ENCODE measurements at regions not wholly inside any gene's neighbourhood (a gene's known extent, or its start where the extent isn't known, plus 50 kb on each side); places are given as distances from the start of the nearest gene placed in this dataset.

DNA sequence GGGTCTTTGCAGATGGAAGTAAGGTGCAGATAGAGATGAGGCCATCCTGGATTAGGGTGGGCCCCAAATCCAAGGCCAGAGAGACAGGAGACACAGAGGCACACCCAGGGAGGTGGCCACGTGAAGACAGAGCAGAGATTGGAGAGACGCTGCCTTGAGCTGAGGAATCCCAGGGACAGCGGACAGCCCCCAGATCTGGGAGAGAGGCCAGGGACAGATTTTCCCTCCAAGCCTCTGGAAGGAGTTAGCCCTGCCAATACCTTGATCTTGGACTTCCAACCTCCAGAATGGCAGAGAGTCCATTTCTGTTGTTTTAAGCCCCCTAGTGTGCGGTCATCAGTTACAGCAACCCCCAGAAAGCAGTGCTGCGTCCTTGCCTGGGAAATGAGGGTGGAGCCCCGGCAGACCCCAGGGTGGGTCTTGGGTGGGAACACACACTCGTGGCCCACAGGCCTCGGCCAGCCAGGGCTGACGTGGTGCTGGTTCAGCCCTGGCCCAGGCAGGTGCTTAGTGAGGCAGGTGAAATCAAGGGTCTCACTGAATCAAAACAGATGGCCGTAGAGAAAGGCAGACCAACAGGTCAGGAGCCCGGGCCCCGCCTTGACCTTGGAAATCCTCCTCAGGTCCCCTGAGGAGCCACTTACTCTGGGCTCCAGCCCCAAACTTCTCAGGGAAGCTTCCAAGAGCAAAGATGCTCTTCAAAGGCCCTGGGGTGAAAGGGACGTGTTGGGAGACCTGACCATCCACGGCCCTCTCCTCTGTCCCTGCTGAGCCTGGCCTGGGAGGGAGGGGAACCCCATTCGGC, 169.3 kb downstream of the RBFOX3 start:
- no peak for DNase-seq

DNA sequence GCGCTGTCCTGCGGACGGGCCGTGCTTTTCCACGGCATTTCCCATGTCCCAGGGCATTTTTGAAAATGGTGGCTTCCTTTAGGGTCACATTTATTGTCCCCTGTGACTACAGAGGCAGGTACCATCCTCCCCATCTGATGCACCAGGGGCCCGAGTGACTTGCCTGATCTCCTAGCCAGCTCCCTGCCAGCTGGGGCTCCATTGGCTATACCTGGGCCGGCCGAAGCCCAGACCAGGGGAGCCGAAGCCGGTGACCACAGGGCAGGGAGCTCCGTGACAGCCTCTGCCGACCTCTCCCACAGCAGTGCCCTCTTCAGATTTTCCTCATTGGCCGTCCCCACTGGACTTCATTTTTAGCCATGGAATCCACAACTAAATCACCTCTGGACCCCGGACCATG, 170.6 kb downstream of the RBFOX3 start:
- no peak for DNase-seq

- no peak for DNase-seq
Observed at GRCh38 chr17:79439493-79439892, 171.4 kb downstream of the RBFOX3 start.

GRCh38 chr17:79438546-79439334, 172.1 kb downstream of the RBFOX3 start:
- DNase-seq = no peak

GRCh38 chr17:79438058-79438457, 172.8 kb downstream of the RBFOX3 start:
- DNase-seq = no peak

DNA sequence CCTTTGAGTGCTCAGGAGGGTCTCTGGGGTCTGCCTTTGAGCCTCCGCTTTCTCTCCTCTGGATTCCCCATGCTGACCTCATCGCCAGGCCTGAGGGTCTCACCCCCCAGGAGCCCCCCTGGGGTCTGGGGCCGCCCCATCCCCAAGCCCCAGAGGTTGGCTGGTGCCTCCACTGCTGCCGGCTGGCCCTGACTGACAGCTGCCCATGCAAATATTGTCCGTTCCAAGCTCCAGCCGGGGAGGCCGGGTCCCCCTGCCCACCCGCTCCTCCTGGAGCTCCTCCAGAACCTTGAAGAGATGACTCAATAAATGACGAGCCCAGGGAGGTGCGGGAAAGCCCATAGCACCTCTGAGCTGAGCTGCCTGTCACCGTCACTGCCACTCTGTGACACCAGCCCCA, 173.8 kb downstream of the RBFOX3 start:
- no peak for DNase-seq

DNA sequence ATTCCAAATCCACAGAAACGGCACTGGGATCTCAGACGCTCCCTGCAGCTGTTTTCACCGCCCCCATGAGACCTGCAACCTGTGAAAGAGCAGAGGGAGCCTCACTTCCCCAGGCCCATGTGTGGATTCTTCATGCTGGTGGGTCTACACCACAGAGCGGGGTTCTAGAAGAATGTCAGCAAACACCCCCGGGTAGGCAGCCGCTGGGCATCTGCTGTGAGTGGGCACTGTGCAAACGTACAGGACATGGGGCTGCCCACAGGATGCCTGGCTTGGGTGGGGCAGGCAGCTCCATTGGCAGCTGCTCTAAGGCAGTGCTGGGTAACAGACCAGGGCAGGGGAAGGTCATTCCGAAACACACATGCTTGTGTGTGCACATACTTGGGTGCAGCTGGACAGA, 174.9 kb downstream of the RBFOX3 start:
- DNase-seq = no peak

DNA sequence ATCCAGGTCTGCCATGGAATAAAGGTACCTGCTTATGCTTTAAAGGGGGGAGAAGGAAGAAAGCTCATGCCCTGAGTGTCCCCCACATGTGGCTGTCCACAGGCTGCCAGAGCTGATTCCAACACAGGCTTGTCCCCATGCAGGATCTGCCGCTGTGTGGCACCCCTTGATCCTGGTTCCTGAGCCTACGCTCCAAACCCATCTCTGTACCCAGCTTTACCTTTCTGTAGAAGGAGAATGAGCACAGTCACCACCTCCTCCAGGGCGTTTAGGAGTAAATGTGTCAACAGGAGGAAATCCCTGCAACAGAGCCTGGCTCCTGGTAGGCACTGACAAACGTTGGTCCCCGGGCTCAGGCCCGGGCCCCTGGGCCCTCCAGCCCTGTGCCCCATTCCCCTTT, 175.6 kb downstream of the RBFOX3 start:
- no peak for DNase-seq

DNA sequence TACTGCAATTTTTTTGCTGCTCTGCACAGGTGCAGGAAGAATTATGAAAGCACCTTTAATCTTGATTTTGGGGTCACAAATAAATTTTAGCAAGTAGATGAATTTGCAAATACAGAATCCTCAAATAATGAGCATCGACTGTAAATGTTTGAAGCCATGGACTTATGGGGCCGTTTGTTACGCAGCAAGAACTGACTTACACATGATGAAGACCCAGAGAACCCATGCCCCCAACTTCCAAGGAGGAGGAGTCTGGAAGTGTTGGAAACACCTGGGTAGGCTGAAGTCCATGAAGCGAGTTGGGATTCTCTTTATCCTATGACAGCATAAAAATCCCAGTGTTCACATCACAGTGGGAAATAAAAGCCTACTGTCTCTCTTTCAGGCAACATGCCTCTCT, 176.6 kb downstream of the RBFOX3 start:
- DNase-seq = no peak

DNA sequence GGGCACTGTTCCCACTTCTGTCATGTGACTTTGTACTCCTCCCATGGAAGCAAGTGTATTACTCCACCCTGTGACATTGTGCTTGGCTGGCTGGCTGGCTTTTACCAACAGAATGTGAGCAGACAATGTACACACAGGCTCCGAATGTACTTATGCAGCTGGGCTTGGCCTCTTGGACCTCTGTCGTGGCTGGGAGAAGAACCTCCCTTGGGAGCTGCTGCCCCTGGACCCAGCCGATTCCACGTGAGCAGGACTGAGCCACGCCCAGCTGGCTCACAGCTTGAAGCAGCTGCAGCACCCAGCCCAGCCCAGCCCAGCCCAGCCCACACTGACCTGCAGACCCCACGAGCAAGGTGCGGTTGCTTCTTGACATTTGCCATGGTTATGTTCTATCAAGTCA, 177.5 kb downstream of the RBFOX3 start:
- no peak for DNase-seq

DNA sequence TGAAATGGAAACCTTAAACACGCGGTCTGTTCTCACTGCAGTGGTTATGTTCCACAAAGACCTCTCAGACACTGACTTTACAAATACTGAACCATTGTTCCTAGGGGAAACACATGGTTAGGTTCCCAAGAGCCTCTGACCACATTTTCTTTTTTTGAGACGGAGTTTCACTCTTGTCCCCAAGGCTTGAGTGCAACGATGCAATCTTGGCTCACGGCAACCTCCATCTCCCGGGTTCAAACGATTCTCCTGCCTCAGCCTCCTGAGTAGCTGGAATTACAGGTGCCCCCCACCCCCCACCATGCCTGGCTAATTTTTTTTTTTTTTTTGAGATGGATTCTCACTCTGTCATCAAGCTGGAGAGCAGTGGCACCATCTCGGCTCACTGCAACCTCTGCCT, 179.7 kb downstream of the RBFOX3 start:
- no peak for DNase-seq

DNA sequence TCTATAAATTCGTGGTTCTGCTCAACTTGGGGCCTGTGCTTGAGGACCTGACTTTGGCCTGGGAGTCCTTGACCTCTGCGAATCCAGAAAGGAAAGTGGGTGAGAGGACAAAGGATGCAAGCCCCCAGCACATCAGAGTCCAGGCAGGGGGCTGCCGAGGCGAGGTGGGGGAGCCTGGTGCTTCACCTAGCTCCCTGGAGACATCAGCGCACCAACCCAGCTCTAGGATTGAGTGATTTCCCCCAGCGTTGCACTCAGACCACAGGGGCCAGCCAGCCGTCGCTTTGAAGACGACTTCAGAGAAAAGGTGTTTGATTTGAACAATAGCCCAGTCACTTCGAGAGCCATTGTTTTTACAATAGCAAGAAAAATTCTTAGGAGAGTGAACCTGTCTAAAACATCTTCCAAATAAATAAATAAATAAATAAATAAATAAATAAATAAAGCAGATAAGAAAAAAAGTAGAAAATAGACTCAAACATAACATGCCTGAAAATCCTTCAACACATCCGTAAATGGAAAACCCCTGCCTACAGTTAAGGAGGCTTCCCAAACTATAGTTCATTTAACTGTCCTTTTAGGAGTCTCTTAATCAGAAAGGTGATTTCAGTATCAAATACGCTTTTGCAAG, 180.9 kb downstream of the RBFOX3 start:
- no peak for DNase-seq

- no peak for DNase-seq
Observed at GRCh38 chr17:79428988-79429387, 181.9 kb downstream of the RBFOX3 start.

GRCh38 chr17:79427621-79428539, 183.0 kb downstream of the RBFOX3 start:
- no peak for DNase-seq

DNA sequence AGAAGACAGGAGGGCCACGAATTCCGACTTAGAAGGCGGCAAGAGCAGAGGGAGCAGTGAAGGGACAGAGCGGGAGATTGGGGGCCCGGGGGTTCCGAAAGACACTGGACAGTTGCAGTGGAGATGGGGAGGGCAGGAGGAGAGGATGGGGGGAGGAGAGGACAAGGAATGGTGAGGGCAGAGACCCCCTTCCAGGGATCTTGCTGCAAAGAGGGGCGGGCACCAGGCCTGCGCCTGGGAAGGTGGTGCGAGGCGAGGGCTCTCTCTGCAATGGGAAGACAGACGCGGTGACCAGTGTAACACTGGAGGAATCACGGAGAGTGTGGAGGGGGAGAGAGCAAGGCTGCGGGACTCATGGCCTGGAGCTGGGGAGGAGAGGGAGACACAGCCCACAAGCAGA, 185.2 kb downstream of the RBFOX3 start:
- DNase-seq = no peak

DNA sequence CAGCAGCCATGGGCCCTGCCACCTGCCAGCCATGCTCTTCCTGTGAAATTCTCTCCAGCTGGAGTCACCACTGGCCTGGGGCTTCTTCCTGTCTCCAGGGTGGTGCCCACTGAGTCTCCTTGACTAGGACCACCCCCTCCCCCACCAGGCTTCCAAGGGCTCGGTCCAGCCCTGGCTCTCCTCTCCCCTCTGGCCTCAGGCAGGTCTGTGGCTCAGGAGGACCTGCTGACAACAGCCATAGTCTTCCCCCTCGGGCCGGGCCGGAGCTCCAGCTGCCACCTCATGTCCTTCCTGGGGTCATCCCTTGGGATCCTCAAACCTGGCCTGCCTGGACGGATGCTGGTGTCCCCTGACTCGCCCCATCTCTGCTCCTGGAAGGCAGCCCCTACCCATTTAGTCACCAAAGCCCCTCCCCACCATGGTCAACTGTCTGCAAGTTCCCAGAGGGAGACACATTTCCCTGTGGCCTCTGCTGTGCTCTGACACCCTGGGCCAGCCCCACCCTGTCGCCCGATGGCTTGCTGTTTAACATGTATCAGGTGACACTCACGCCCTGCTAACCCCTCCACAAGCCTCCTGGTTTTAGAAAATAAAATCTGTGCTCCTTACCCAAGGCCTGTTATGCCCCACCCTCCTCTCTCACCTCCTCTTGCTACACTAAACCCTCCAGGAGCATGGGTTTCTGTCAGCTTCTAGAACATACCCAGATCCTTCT, 186.2 kb downstream of the RBFOX3 start:
- no peak for DNase-seq

GRCh38 chr17:79423811-79424465, 186.9 kb downstream of the RBFOX3 start:
- DNase-seq = no peak

GRCh38 chr17:79422236-79422635, 188.6 kb downstream of the RBFOX3 start:
- no peak for DNase-seq

GRCh38 chr17:79420318-79421243, 190.3 kb downstream of the RBFOX3 start:
- no peak for DNase-seq

- no peak for DNase-seq
Observed at GRCh38 chr17:79417476-79417988, 193.3 kb downstream of the RBFOX3 start.

Data from NCI-H1930 (cell line).